ENCODE measurements at regions not wholly inside any gene's neighbourhood (a gene's known extent, or its start where the extent isn't known, plus 50 kb on each side); places are given as distances from the start of the nearest gene placed in this dataset.
A peak's percentile ranks its signal among the peaks of the same experiment; 100 is the strongest.

- Histone ChIP-seq H3K27me3 (no peaks in the 10 kb centered on the region), H3K36me3 (no peaks in the 10 kb centered on the region), H3K9me3 (no peaks in the 10 kb centered on the region), H3K4me3 (no peak overlapping the region), H3K4me1 (peaks cover 0 to 55% (median 48%) of the 10 kb centered on the region in 4 donors), H3K27ac (peak overlapping the region in 1 of 4 donors; percentile 76)
- TF ChIP-seq POLR2A (IDR thresholded peaks at IDR 0.05) (no peak), POLR2AphosphoS5 (IDR thresholded peaks at IDR 0.05) (no peak), EP300 (IDR thresholded peaks at IDR 0.05) (no peak)
- TF ChIP-seq, protein P1, sequence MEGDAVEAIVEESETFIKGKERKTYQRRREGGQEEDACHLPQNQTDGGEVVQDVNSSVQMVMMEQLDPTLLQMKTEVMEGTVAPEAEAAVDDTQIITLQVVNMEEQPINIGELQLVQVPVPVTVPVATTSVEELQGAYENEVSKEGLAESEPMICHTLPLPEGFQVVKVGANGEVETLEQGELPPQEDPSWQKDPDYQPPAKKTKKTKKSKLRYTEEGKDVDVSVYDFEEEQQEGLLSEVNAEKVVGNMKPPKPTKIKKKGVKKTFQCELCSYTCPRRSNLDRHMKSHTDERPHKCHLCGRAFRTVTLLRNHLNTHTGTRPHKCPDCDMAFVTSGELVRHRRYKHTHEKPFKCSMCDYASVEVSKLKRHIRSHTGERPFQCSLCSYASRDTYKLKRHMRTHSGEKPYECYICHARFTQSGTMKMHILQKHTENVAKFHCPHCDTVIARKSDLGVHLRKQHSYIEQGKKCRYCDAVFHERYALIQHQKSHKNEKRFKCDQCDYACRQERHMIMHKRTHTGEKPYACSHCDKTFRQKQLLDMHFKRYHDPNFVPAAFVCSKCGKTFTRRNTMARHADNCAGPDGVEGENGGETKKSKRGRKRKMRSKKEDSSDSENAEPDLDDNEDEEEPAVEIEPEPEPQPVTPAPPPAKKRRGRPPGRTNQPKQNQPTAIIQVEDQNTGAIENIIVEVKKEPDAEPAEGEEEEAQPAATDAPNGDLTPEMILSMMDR (IDR thresholded peaks at IDR 0.05): no peak
- peak; percentile 59 for DNase-seq
- 97 to 98% methylated on average over 12 of the region's 12 CpGs for WGBS, 2 donors
- intact Hi-C loops (cut with DNase I): loop anchor here (2.0 to 10.0 kb wide), 6 partner anchors 58 to 302 kb away; partner anchors contain the start of gene IRF2BP2
Measured at GRCh38 chr1:234914606-234915290, 213.9 kb downstream of the TOMM20 start.

- Histone ChIP-seq H3K4me3 (no peak overlapping the region), H3K27me3 (no peaks in the 10 kb centered on the region), H3K36me3 (no peaks in the 10 kb centered on the region), H3K27ac (peak overlapping the region in 2 of 4 donors; percentile 65 to 73), H3K4me1 (peaks cover 0 to 45% (median 38%) of the 10 kb centered on the region in 4 donors), H3K9me3 (no peaks in the 10 kb centered on the region)
- WGBS, 2 donors: 91 to 96% methylated on average over 11 of the region's 11 CpGs
- peak; percentile 61 for DNase-seq
- TF ChIP-seq POLR2A (IDR thresholded peaks at IDR 0.05) (no peak), POLR2AphosphoS5 (IDR thresholded peaks at IDR 0.05) (no peak), EP300 (IDR thresholded peaks at IDR 0.05) (no peak)
- TF ChIP-seq, protein P1 (IDR thresholded peaks at IDR 0.05): no peak
- intact Hi-C loops (cut with DNase I): loop anchor here (2.0 to 10.0 kb wide), 2 partner anchors 89 to 189 kb away; no protein-coding TSS in a partner anchor
Measured at GRCh38 chr1:234913771-234914170, 214.9 kb downstream of the TOMM20 start.

DNA sequence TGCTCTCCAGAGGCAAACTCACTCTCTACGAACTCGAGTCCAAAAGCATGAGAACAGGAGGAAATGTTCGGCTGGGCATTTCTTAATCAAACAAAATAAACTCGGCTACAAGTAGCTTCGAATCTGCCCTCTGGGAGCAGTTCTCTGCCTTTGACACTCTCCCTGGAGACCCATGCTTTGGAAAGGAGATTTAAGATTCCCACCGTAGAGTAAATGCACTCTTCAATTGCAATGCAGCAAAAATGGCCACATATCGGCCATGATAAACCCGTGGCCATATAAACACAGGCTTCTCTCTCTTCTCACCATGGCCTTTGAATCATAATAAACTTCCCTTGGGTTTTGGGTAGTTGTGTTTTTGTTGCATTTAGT is 215.4 kb downstream of the TOMM20 start:
- Histone ChIP-seq H3K27ac (peak overlapping the region in 2 of 4 donors; percentile 65 to 73), H3K4me1 (peaks cover 0 to 40% (median 33%) of the 10 kb centered on the region in 4 donors), H3K4me3 (no peak overlapping the region), H3K36me3 (no peaks in the 10 kb centered on the region), H3K27me3 (no peaks in the 10 kb centered on the region), H3K9me3 (no peaks in the 10 kb centered on the region)
- 82 to 84% methylated on average over 8 of the region's 8 CpGs for WGBS, 2 donors
- TF ChIP-seq POLR2A (IDR thresholded peaks at IDR 0.05) (no peak), POLR2AphosphoS5 (IDR thresholded peaks at IDR 0.05) (no peak), EP300 (IDR thresholded peaks at IDR 0.05) (no peak)
- TF ChIP-seq, protein P1 (IDR thresholded peaks at IDR 0.05): no peak
- DNase-seq: no peak
- intact Hi-C loops (cut with DNase I): loop anchor here (10.0 kb wide), 1 partner anchor 88 kb away; no protein-coding TSS in a partner anchor

- Histone ChIP-seq H3K27me3 (no peaks in the 10 kb centered on the region), H3K27ac (peak overlapping the region in 3 of 4 donors; percentile 7 to 73 (median 65)), H3K4me1 (peaks cover 0 to 36% (median 30%) of the 10 kb centered on the region in 4 donors), H3K36me3 (no peaks in the 10 kb centered on the region), H3K9me3 (no peaks in the 10 kb centered on the region), H3K4me3 (no peak overlapping the region)
- DNase-seq: peak; percentile 66
- TF ChIP-seq POLR2A (IDR thresholded peaks at IDR 0.05): no peak
- TF ChIP-seq, protein P1 (IDR thresholded peaks at IDR 0.05): no peak
- TF ChIP-seq EP300 (IDR thresholded peaks at IDR 0.05): no peak
- no peak for TF ChIP-seq POLR2AphosphoS5 (IDR thresholded peaks at IDR 0.05)
- WGBS, 2 donors: 78 to 84% methylated on average over 9 of the region's 9 CpGs
- intact Hi-C loops (cut with DNase I): loop anchor here (10.0 kb wide), 1 partner anchor 88 kb away; no protein-coding TSS in a partner anchor
Measured at GRCh38 chr1:234912548-234913277, 215.9 kb downstream of the TOMM20 start.
